ENCODE measurements at regions not wholly inside any gene's neighbourhood (a gene's known extent, or its start where the extent isn't known, plus 50 kb on each side); places are given as distances from the start of the nearest gene placed in this dataset.

DNA sequence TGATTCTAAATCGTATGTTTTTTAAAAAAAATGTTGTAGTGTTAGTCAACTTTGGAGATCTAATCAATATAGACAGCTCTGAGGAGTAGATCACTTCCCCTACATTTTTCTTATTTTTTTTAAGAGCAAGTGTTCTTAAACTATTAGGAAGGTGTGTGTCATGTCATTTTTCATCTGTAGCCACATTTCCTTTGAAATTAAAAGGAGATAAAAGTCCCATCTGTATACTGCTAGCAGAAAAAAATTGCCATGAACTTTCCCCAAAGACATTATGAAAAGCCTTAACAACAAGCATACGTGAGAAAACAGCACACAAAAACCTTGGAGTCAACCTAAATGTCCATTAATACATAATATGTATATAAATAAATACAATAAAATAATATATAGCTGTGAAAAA, 286.6 kb downstream of the ETS1 start:
- no peak for TF ChIP-seq MAZ (IDR thresholded peaks at IDR 0.05; ENCODE audit: borderline replicate concordance, low read depth, low read length)
- TF ChIP-seq MYC (IDR thresholded peaks at IDR 0.05; ENCODE audit: borderline replicate concordance, low read length) = no peak
- TF ChIP-seq NPAS2 (CRISPR knock-in tag; IDR thresholded peaks at IDR 0.05; ENCODE audit: borderline replicate concordance) = no peak
- TF ChIP-seq, protein P1, sequence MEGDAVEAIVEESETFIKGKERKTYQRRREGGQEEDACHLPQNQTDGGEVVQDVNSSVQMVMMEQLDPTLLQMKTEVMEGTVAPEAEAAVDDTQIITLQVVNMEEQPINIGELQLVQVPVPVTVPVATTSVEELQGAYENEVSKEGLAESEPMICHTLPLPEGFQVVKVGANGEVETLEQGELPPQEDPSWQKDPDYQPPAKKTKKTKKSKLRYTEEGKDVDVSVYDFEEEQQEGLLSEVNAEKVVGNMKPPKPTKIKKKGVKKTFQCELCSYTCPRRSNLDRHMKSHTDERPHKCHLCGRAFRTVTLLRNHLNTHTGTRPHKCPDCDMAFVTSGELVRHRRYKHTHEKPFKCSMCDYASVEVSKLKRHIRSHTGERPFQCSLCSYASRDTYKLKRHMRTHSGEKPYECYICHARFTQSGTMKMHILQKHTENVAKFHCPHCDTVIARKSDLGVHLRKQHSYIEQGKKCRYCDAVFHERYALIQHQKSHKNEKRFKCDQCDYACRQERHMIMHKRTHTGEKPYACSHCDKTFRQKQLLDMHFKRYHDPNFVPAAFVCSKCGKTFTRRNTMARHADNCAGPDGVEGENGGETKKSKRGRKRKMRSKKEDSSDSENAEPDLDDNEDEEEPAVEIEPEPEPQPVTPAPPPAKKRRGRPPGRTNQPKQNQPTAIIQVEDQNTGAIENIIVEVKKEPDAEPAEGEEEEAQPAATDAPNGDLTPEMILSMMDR (IDR thresholded peaks at IDR 0.05) = no peak
- no peak for TF ChIP-seq EP300 (IDR thresholded peaks at IDR 0.05)
- TF ChIP-seq CHD2 (IDR thresholded peaks at IDR 0.05; ENCODE audit: low read length, partially characterized antibody) = no peak
- TF ChIP-seq, protein P2, sequence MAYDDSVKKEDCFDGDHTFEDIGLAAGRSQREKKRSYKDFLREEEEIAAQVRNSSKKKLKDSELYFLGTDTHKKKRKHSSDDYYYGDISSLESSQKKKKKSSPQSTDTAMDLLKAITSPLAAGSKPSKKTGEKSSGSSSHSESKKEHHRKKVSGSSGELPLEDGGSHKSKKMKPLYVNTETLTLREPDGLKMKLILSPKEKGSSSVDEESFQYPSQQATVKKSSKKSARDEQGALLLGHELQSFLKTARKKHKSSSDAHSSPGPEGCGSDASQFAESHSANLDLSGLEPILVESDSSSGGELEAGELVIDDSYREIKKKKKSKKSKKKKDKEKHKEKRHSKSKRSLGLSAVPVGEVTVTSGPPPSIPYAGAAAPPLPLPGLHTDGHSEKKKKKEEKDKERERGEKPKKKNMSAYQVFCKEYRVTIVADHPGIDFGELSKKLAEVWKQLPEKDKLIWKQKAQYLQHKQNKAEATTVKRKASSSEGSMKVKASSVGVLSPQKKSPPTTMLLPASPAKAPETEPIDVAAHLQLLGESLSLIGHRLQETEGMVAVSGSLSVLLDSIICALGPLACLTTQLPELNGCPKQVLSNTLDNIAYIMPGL (CRISPR knock-in tag; IDR thresholded peaks at IDR 0.05; ENCODE audit: borderline replicate concordance) = no peak
- no peak for TF ChIP-seq POLR2AphosphoS2 (conservative IDR thresholded peaks at IDR 0.05; ENCODE audit: low read length)
- no peak for TF ChIP-seq RCOR1 (IDR thresholded peaks at IDR 0.05; ENCODE audit: low read depth, low read length)
- no peak for TF ChIP-seq REST (IDR thresholded peaks at IDR 0.05)
- TF ChIP-seq BHLHE40 (IDR thresholded peaks at IDR 0.05; ENCODE audit: low read depth, low read length) = no peak
- no peak for TF ChIP-seq RAD21 (conservative IDR thresholded peaks at IDR 0.05 in 1 of 2, IDR thresholded peaks at IDR 0.05 in 1 of 2)
- TF ChIP-seq HDAC2 (IDR thresholded peaks at IDR 0.05) = no peak
